HepG2 (cell line): ENCODE measurements at regions not wholly inside any gene's neighbourhood (a gene's known extent, or its start where the extent isn't known, plus 50 kb on each side); places are given as distances from the start of the nearest gene placed in this dataset.
A peak's percentile ranks its signal among the peaks of the same experiment; 100 is the strongest.

Source experiments
- ATAC-seq: fragments of 200-7000 bp; cut with Tn5 transposase; 3 replicates; pipeline ENCODE4 v1.9.1; 2020; ENCODE audit warnings: mild to moderate bottlenecking, moderate library complexity
- BruUV-seq: library from RNA; stranded (reverse); fragments of 400-500 nt; replicated peaks from 2 replicates; lab custom pipeline; 2021; lab: Mats Ljungman, UMichigan
- CTCF ChIA-PET: fragments of 300-600 bp; formaldehyde crosslinking; extraction: SDS; loops from one replicate; lab custom pipeline; 2021; ENCODE audit warnings: low total read pairs, inconsistent platforms, low intra/inter-chr PET ratio; lab: Yijun Ruan, JAX
- POLR2A ChIA-PET: fragments of 350-600 bp; sonication (Branson Sonifier 250); formaldehyde crosslinking; loops from one replicate; lab custom pipeline; 2020; ENCODE audit warnings: antibody characterized with exemption, inconsistent platforms; lab: Yijun Ruan, JAX
- DNase-seq: peaks from one replicate; pipeline ENCODE4 v3.0.0-alpha.2; 2015; ENCODE audit warnings: low spot score
- FAIRE-seq: peaks from 3 replicates; lab custom pipeline; 2011; peaks lifted over from hg19 to GRCh38; lab: Jason Lieb, UNC
- H2AFZ ChIP-seq: one replicate; pipeline ENCODE4 v1.6.1; 2011; ENCODE audit warnings: low read length, inconsistent platforms
- H3K27ac ChIP-seq: fragments of 300-600 bp; 3 replicates; pipeline ENCODE4 v1.8.0; 2011; ENCODE audit warnings: mixed run types, mild to moderate bottlenecking, mixed read lengths, low read length, inconsistent platforms; ENCODE audit not compliant: insufficient read depth; ENCODE audit errors: extremely low read length
- H3K27me3 ChIP-seq, 2 experiments: fragments of 200-600 bp in 1 of 2; 2 replicates in 1 of 2; 3 replicates in 1 of 2; pipeline versions ENCODE4 v1.6.0 to v1.8.0; 2011; ENCODE audit warnings: low read length in 2 of 2, mild to moderate bottlenecking in 2 of 2, moderate library complexity in 2 of 2, inconsistent platforms in 1 of 2; ENCODE audit not compliant: insufficient read depth in 2 of 2, control insufficient read depth in 1 of 2
- H3K36me3 ChIP-seq, 2 experiments: fragments of 200-600 bp in 1 of 2; replicated peaks in 1 of 2; 2 replicates in 1 of 2; 3 replicates in 1 of 2; pipeline versions ENCODE4 v1.5.1 to v1.8.0; 2011; ENCODE audit warnings: low read length in 2 of 2, inconsistent platforms in 1 of 2; ENCODE audit not compliant: insufficient read depth in 2 of 2, control insufficient read depth in 1 of 2
- H3K4me1 ChIP-seq: 2 replicates; pipeline ENCODE4 v1.5.1; 2012; ENCODE audit warnings: low read length, inconsistent platforms; ENCODE audit not compliant: insufficient read depth
- H3K4me2 ChIP-seq: 2 replicates; pipeline ENCODE4 v1.6.0; 2011; ENCODE audit warnings: low read depth, low read length, inconsistent platforms
- H3K4me3 ChIP-seq, 3 experiments: fragments of 200-600 bp in 1 of 3; sonication (generic), shearing (Covaris generic) in 1 of 3; replicated peaks in 1 of 3; 2 replicates each; pipeline ENCODE4 v1.5.1; 2011 to 2016; ENCODE audit warnings: low read length in 3 of 3, inconsistent platforms in 2 of 3, low read depth in 2 of 3, mild to moderate bottlenecking in 2 of 3, control low read depth in 1 of 3, mixed read lengths in 1 of 3; ENCODE audit not compliant: insufficient read depth in 1 of 3
- H3K79me2 ChIP-seq: one replicate; pipeline ENCODE4 v1.6.1; 2011; ENCODE audit warnings: low read length, inconsistent platforms; ENCODE audit not compliant: insufficient read depth
- H3K9ac ChIP-seq: 2 replicates; pipeline ENCODE4 v1.6.0; 2011; ENCODE audit warnings: mild to moderate bottlenecking, low read depth, low read length, inconsistent platforms; ENCODE audit not compliant: insufficient read depth
- H3K9me3 ChIP-seq: 2 replicates; pipeline ENCODE4 v1.5.1; 2012; ENCODE audit warnings: mild to moderate bottlenecking, low read length
- H4K20me1 ChIP-seq: 2 replicates; pipeline ENCODE4 v1.6.0; 2011; ENCODE audit warnings: inconsistent platforms, mild to moderate bottlenecking, low read length, moderate library complexity; ENCODE audit not compliant: insufficient read depth
- CEBPB ChIP-seq: IDR thresholded peaks from 2 replicates; pipeline ENCODE4 v1.6.1; 2011; ENCODE audit warnings: low read depth, low read length, improper control_type of control experiment, borderline replicate concordance
- HNRNPH1 ChIP-seq: fragments of 200-400 bp; formaldehyde crosslinking; optimal IDR thresholded peaks from 2 replicates; pipeline ENCODE3; 2017; ENCODE audit warnings: mild to moderate bottlenecking, low read depth, low read length
- U2AF1 ChIP-seq: fragments of 200-400 bp; formaldehyde crosslinking; optimal IDR thresholded peaks from 2 replicates; pipeline ENCODE3; 2017; ENCODE audit warnings: mild to moderate bottlenecking, low read depth, low read length
- ZMYM4 ChIP-seq: sonication (generic); formaldehyde crosslinking; IDR thresholded peaks from 2 replicates; pipeline ENCODE4 v1.8.1; 2023; ENCODE audit warnings: mild to moderate bottlenecking, missing genetic modification reagents
- ZNF33B ChIP-seq: sonication (generic); formaldehyde crosslinking; IDR thresholded peaks from 2 replicates; pipeline ENCODE4 v1.5.1; 2020; ENCODE audit warnings: mild to moderate bottlenecking, missing genetic modification reagents
- ZNF598 ChIP-seq: sonication (generic); formaldehyde crosslinking; IDR thresholded peaks from 2 replicates; pipeline ENCODE4 v1.5.1; 2020; ENCODE audit warnings: mild to moderate bottlenecking, missing genetic modification reagents, borderline replicate concordance
- ZNF737 ChIP-seq: sonication (generic); formaldehyde crosslinking; IDR thresholded peaks from 2 replicates; pipeline ENCODE4 v1.5.0; 2020; ENCODE audit warnings: missing genetic modification reagents, mild to moderate bottlenecking, borderline replicate concordance
- WGBS: methylation state at CpG from one replicate; pipeline ENCODE4 v1.1.6; 2017; ENCODE audit warnings: low lambda C conversion rate; 5-methylcytosine and 5-hydroxymethylcytosine counted together
- in situ Hi-C: cut with HindIII; loops from 2 replicates; pipeline ENCODE4 v1.10.0; 2017; ENCODE audit warnings: low pct_unique_long_range_greater_than_20kb; ENCODE audit not compliant: extremely low pct_ligation_motif_present
- intact Hi-C: fragments of 100-400 bp; cut with micrococcal nuclease; formaldehyde crosslinking; loops from one replicate; pipeline ENCODE4 v1.10.0; 2022; ENCODE audit not compliant: unreplicated experiment
- TF ChIP-seq, protein P1 (sequence below): sonication (generic); formaldehyde crosslinking; IDR thresholded peaks from 2 replicates; pipeline ENCODE4 v1.8.1; 2022; ENCODE audit warnings: low read depth, mild to moderate bottlenecking, missing genetic modification reagents

- intact Hi-C loops (no loop called here), in situ Hi-C loops (no loop called here)
- Histone ChIP-seq H3K27me3 (no peaks in the 10 kb centered on the region), H3K4me3 (no peak overlapping the region), H3K9ac (no peak overlapping the region), H3K79me2 (no peaks in the 10 kb centered on the region), H3K36me3 (no peaks in the 10 kb centered on the region), H3K4me1 (no peaks in the 10 kb centered on the region), H2AFZ (no peak overlapping the region), H3K4me2 (no peak overlapping the region), H3K27ac (no peak overlapping the region), H3K9me3 (no peaks in the 10 kb centered on the region), H4K20me1 (no peaks in the 10 kb centered on the region)
- TF ChIP-seq, protein P1, sequence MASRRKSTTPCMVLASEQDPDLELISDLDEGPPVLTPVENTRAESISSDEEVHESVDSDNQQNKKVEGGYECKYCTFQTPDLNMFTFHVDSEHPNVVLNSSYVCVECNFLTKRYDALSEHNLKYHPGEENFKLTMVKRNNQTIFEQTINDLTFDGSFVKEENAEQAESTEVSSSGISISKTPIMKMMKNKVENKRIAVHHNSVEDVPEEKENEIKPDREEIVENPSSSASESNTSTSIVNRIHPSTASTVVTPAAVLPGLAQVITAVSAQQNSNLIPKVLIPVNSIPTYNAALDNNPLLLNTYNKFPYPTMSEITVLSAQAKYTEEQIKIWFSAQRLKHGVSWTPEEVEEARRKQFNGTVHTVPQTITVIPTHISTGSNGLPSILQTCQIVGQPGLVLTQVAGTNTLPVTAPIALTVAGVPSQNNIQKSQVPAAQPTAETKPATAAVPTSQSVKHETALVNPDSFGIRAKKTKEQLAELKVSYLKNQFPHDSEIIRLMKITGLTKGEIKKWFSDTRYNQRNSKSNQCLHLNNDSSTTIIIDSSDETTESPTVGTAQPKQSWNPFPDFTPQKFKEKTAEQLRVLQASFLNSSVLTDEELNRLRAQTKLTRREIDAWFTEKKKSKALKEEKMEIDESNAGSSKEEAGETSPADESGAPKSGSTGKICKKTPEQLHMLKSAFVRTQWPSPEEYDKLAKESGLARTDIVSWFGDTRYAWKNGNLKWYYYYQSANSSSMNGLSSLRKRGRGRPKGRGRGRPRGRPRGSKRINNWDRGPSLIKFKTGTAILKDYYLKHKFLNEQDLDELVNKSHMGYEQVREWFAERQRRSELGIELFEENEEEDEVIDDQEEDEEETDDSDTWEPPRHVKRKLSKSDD (CRISPR knock-in tag) = no peak
- no peak for TF ChIP-seq ZNF33B (CRISPR knock-in tag)
- no peak for TF ChIP-seq ZNF598 (CRISPR knock-in tag)
- TF ChIP-seq CEBPB = peak; percentile 60
- TF ChIP-seq HNRNPH1 = no peak
- TF ChIP-seq U2AF1 = no peak
- TF ChIP-seq ZNF737 (CRISPR knock-in tag) = no peak
- no peak for TF ChIP-seq ZMYM4
- ATAC-seq = no peak
- 25% methylated on average over 3 of the region's 3 CpGs for WGBS
- no peak for DNase-seq
- no peak for FAIRE-seq
- CTCF ChIA-PET = no interaction called here
- BruUV-seq = no TSS peak
- POLR2A ChIA-PET = no interaction called here
Measured at GRCh38 chr4:143763587-143763986, 63.1 kb upstream of the FREM3 start.
